Peyer's patch (tissue), 4 donors: ENCODE measurements at regions not wholly inside any gene's neighbourhood (a gene's known extent, or its start where the extent isn't known, plus 50 kb on each side); places are given as distances from the start of the nearest gene placed in this dataset.

Experiments used
- POLR2A ChIP-seq, 2 donors: fragments of 450-650 bp; IDR thresholded peaks; one replicate each; pipeline ENCODE4 v1.5.1; 2017; ENCODE audit warnings: antibody characterized with exemption in 2 of 2, mild to moderate bottlenecking in 2 of 2, moderate library complexity in 2 of 2
- TF ChIP-seq, protein P1 (sequence below), 6 experiments: fragments of 450-650 bp in 4 of 6; fragments of 200-600 bp in 2 of 6; sonication (generic) in 1 of 6; IDR thresholded peaks; one replicate each; pipeline ENCODE4 v1.5.1; 2017 to 2019; ENCODE audit warnings: antibody characterized with exemption in 6 of 6, mild to moderate bottlenecking in 3 of 6, moderate library complexity in 1 of 6

DNA sequence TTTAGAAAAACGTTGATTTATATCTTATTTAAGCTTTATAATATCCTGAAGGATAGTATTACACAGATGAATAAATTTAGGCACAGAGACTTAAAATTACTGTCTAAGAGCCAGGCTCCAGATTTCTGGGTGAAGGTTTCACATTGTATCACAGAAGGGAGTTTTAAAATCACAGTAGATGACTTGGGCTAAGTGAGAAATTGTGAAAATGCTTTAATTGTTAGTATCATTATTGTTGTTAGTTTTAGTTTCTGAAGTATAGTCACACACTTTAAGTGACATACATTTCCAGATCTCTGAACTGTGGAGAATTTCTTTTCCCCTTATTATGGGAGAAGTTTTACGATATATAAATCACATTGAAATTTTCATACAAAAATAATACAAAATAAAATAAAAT lies 83.5 kb downstream of the NDUFS5 start:
- TF ChIP-seq, protein P1, sequence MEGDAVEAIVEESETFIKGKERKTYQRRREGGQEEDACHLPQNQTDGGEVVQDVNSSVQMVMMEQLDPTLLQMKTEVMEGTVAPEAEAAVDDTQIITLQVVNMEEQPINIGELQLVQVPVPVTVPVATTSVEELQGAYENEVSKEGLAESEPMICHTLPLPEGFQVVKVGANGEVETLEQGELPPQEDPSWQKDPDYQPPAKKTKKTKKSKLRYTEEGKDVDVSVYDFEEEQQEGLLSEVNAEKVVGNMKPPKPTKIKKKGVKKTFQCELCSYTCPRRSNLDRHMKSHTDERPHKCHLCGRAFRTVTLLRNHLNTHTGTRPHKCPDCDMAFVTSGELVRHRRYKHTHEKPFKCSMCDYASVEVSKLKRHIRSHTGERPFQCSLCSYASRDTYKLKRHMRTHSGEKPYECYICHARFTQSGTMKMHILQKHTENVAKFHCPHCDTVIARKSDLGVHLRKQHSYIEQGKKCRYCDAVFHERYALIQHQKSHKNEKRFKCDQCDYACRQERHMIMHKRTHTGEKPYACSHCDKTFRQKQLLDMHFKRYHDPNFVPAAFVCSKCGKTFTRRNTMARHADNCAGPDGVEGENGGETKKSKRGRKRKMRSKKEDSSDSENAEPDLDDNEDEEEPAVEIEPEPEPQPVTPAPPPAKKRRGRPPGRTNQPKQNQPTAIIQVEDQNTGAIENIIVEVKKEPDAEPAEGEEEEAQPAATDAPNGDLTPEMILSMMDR (IDR thresholded peaks at IDR 0.05), result no peak
- TF ChIP-seq POLR2A (IDR thresholded peaks at IDR 0.05), result no peak
